Liver (tissue), 8 donors: ENCODE measurements at regions not wholly inside any gene's neighbourhood (a gene's known extent, or its start where the extent isn't known, plus 50 kb on each side); places are given as distances from the start of the nearest gene placed in this dataset.

Experiments used
- DNase-seq: peaks from one replicate; pipeline ENCODE4 v3.0.0-alpha.2; 2017; ENCODE audit warnings: low spot score
- H3K27ac ChIP-seq, 2 donors: one replicate each; pipeline ENCODE4 v1.7.0; 2013; ENCODE audit warnings: inconsistent platforms in 2 of 2, low read length in 2 of 2, control low read depth in 1 of 2, low read depth in 1 of 2, mild to moderate bottlenecking in 1 of 2
- H3K27me3 ChIP-seq, 4 donors: one replicate each; pipeline versions ENCODE4 v1.6.1 to v1.7.0; 2013; ENCODE audit warnings: low read length in 3 of 4, inconsistent platforms in 1 of 4, mild to moderate bottlenecking in 1 of 4, moderate library complexity in 1 of 4; ENCODE audit not compliant: control insufficient read depth in 4 of 4, insufficient read depth in 4 of 4
- H3K36me3 ChIP-seq, 4 donors: one replicate each; pipeline versions ENCODE4 v1.6.1 to v1.7.0; 2013; ENCODE audit warnings: low read length in 3 of 4, mild to moderate bottlenecking in 3 of 4, low read depth in 1 of 4, moderate library complexity in 1 of 4; ENCODE audit not compliant: control insufficient read depth in 4 of 4, insufficient read depth in 3 of 4
- H3K4me1 ChIP-seq, 4 donors: one replicate each; pipeline versions ENCODE4 v1.6.1 to v1.7.0; 2013; ENCODE audit warnings: low read length in 3 of 4, mild to moderate bottlenecking in 3 of 4, moderate library complexity in 1 of 4; ENCODE audit not compliant: control insufficient read depth in 4 of 4, insufficient read depth in 4 of 4
- H3K4me3 ChIP-seq, 3 donors: one replicate each; pipeline versions ENCODE4 v1.6.1 to v1.7.0; 2013; ENCODE audit warnings: low read length in 3 of 3, control low read depth in 1 of 3, low read depth in 1 of 3, mild to moderate bottlenecking in 1 of 3
- H3K9ac ChIP-seq, 2 donors: one replicate each; pipeline ENCODE4 v1.7.0; 2013; ENCODE audit warnings: low read length in 2 of 2, mild to moderate bottlenecking in 2 of 2, moderate library complexity in 2 of 2, control low read depth in 1 of 2, low read depth in 1 of 2
- H3K9me3 ChIP-seq, 4 donors: one replicate each; pipeline versions ENCODE4 v1.6.1 to v1.7.0; 2013; ENCODE audit warnings: low read length in 3 of 4; ENCODE audit not compliant: control insufficient read depth in 4 of 4
- ATF3 ChIP-seq: IDR thresholded peaks from 2 replicates; pipeline ENCODE4 v1.6.1; 2016; ENCODE audit warnings: antibody characterized with exemption
- EGR1 ChIP-seq, 2 donors: IDR thresholded peaks; 2 replicates each; pipeline ENCODE4 v1.6.1; 2016 to 2018; ENCODE audit warnings: antibody characterized with exemption in 2 of 2, low read depth in 2 of 2
- FOXA1 ChIP-seq: IDR thresholded peaks from 2 replicates; pipeline ENCODE4 v1.6.1; 2016; ENCODE audit warnings: antibody characterized with exemption
- FOXA2 ChIP-seq: IDR thresholded peaks from 2 replicates; pipeline ENCODE4 v1.6.1; 2016; ENCODE audit warnings: antibody characterized with exemption
- GABPA ChIP-seq, 2 donors: IDR thresholded peaks in 1 of 2; conservative IDR thresholded peaks in 1 of 2; 2 replicates each; pipeline ENCODE4 v1.6.1; 2016; ENCODE audit warnings: antibody characterized with exemption in 2 of 2, mild to moderate bottlenecking in 1 of 2, moderate library complexity in 1 of 2
- HNF4A ChIP-seq, 2 donors: conservative IDR thresholded peaks; 2 replicates each; pipeline ENCODE4 v1.6.1; 2016; ENCODE audit warnings: antibody characterized with exemption in 2 of 2, mild to moderate bottlenecking in 2 of 2
- HNF4G ChIP-seq: IDR thresholded peaks from 2 replicates; pipeline ENCODE4 v1.6.1; 2016; ENCODE audit warnings: antibody characterized with exemption
- RAD21 ChIP-seq, 2 donors: IDR thresholded peaks; 2 replicates each; pipeline ENCODE4 v1.6.1; 2016; ENCODE audit warnings: antibody characterized with exemption in 2 of 2, mild to moderate bottlenecking in 2 of 2
- REST ChIP-seq: IDR thresholded peaks from 2 replicates; pipeline ENCODE4 v1.6.1; 2016; ENCODE audit warnings: antibody characterized with exemption, mild to moderate bottlenecking
- RXRA ChIP-seq, 2 donors: IDR thresholded peaks; 2 replicates each; pipeline ENCODE4 v1.6.1; 2017 to 2018; ENCODE audit warnings: antibody characterized with exemption in 2 of 2, mild to moderate bottlenecking in 1 of 2
- SP1 ChIP-seq: IDR thresholded peaks from 2 replicates; pipeline ENCODE4 v1.6.1; 2018; ENCODE audit warnings: antibody characterized with exemption, mild to moderate bottlenecking
- TAF1 ChIP-seq: conservative IDR thresholded peaks from 2 replicates; pipeline ENCODE4 v1.6.1; 2016; ENCODE audit warnings: antibody characterized with exemption, mild to moderate bottlenecking
- YY1 ChIP-seq: IDR thresholded peaks from 2 replicates; pipeline ENCODE4 v1.6.1; 2016; ENCODE audit warnings: antibody characterized with exemption, mild to moderate bottlenecking
- ZBTB33 ChIP-seq: IDR thresholded peaks from 2 replicates; pipeline ENCODE4 v1.6.1; 2016; ENCODE audit warnings: antibody characterized with exemption
- WGBS: extraction: QIAGEN DNeasy Blood & Tissue Kit; methylation state at CpG from one replicate; pipeline ENCODE4 v1.1.7; 2013; 5-methylcytosine and 5-hydroxymethylcytosine counted together
- TF ChIP-seq, protein P1 (sequence below): IDR thresholded peaks from 2 replicates; pipeline ENCODE4 v1.6.1; 2016; ENCODE audit warnings: antibody characterized with exemption
- TF ChIP-seq, protein P2 (sequence below): fragments of 150-350 bp; IDR thresholded peaks from 2 replicates; pipeline ENCODE4 v1.5.1; 2017; ENCODE audit warnings: improper control_type of control experiment, low read depth, low read length; ENCODE audit not compliant: missing input control
- donor health status: healthy.
- donor health status: healthy.
- donor health status: healthy.
- donor health status: healthy.
- donor health status: healthy.

- Histone ChIP-seq H3K27ac (no peak overlapping the region), H3K27me3 (no peaks in the 10 kb centered on the region), H3K9me3 (no peaks in the 10 kb centered on the region), H3K36me3 (no peaks in the 10 kb centered on the region), H3K4me3 (no peak overlapping the region), H3K4me1 (no peaks in the 10 kb centered on the region), H3K9ac (no peak overlapping the region)
- TF ChIP-seq HNF4A (conservative IDR thresholded peaks at IDR 0.05): no peak
- TF ChIP-seq TAF1: no peak
- TF ChIP-seq EGR1 (IDR thresholded peaks at IDR 0.05; ENCODE audit: low read depth in 2 of 2): no peak
- no peak for TF ChIP-seq ZBTB33
- no peak for TF ChIP-seq YY1
- no peak for TF ChIP-seq HNF4G
- TF ChIP-seq REST: no peak
- TF ChIP-seq SP1: no peak
- WGBS: 88% methylated on average over 18 of the region's 18 CpGs
- no peak for DNase-seq
Observed at GRCh38 chr10:130568246-130568645, 432.1 kb downstream of the GLRX3 start.

DNA sequence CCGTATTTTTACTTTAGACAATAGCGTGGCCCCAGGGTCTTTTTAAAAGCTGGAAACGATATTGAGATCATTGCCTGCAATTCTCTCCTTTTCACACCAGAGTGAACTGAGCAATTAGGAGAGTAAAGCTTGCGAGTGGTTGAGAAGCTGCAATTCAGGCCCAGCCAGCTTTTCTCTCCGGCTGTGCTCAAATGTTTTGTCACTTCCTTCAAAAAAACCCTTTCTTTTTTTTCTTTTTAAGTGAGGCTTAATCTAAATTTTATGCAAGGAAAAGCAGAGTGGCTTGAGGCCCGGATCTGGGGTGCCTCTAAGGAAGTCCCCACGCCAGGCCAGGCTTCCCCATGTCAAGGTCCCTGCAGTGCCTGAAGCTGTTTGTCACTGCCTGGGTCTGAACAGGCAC lies 433.9 kb downstream of the GLRX3 start:
- no peak for DNase-seq
- Histone ChIP-seq H3K36me3 (no peaks in the 10 kb centered on the region), H3K4me1 (no peaks in the 10 kb centered on the region), H3K27ac (no peak overlapping the region), H3K27me3 (peaks cover 0 to 2% (median 0%) of the 10 kb centered on the region in 4 donors), H3K9me3 (no peaks in the 10 kb centered on the region), H3K9ac (no peak overlapping the region), H3K4me3 (no peak overlapping the region)
- WGBS: 69% methylated on average over 7 of the region's 7 CpGs
- TF ChIP-seq FOXA2 (no peak), ATF3 (no peak)
- TF ChIP-seq, protein P1, sequence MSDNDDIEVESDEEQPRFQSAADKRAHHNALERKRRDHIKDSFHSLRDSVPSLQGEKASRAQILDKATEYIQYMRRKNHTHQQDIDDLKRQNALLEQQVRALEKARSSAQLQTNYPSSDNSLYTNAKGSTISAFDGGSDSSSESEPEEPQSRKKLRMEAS: no peak

DNA sequence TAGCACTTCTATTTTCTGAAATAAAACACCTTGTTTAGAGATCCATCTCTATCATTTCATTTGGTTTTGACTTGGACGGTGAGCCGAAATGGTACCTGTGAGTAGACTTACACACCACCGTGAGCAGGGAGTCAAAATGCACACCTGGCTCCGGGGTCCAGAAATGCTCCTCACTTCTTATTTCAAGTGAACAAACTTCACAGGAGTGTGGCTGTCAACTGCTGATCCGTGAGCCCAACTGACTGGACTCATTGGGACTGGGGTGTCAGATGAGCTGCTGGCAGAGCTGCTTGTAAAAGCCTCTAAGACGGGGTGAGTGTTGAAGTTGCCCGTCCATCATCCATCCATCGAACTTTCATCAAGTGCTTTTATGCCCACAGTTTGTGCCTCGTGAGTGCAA lies 435.5 kb downstream of the GLRX3 start:
- H3K4me1 ChIP-seq: no peaks in the 10 kb centered on the region
- no peaks in the 10 kb centered on the region for H3K36me3 ChIP-seq
- 84% methylated on average over 9 of the region's 9 CpGs for WGBS
- H3K27me3 ChIP-seq: peaks cover 0 to 3% (median 0%) of the 10 kb centered on the region in 4 donors
- no peak for DNase-seq
- H3K9me3 ChIP-seq: no peaks in the 10 kb centered on the region
- no peak overlapping the region for H3K4me3 ChIP-seq
- H3K27ac ChIP-seq: no peak overlapping the region
- H3K9ac ChIP-seq: no peak overlapping the region
- TF ChIP-seq, protein P2, sequence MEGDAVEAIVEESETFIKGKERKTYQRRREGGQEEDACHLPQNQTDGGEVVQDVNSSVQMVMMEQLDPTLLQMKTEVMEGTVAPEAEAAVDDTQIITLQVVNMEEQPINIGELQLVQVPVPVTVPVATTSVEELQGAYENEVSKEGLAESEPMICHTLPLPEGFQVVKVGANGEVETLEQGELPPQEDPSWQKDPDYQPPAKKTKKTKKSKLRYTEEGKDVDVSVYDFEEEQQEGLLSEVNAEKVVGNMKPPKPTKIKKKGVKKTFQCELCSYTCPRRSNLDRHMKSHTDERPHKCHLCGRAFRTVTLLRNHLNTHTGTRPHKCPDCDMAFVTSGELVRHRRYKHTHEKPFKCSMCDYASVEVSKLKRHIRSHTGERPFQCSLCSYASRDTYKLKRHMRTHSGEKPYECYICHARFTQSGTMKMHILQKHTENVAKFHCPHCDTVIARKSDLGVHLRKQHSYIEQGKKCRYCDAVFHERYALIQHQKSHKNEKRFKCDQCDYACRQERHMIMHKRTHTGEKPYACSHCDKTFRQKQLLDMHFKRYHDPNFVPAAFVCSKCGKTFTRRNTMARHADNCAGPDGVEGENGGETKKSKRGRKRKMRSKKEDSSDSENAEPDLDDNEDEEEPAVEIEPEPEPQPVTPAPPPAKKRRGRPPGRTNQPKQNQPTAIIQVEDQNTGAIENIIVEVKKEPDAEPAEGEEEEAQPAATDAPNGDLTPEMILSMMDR: no peak
- TF ChIP-seq FOXA1 (no peak), HNF4G (no peak), FOXA2 (no peak), TAF1 (no peak), HNF4A (conservative IDR thresholded peaks at IDR 0.05) (no peak), RXRA (IDR thresholded peaks at IDR 0.05) (no peak), REST (no peak), RAD21 (IDR thresholded peaks at IDR 0.05) (no peak), SP1 (no peak), GABPA (IDR thresholded peaks at IDR 0.05 in 1 of 2, conservative IDR thresholded peaks at IDR 0.05 in 1 of 2) (no peak)
- TF ChIP-seq, protein P1: no peak
